GM23338 (cell line): ENCODE measurements at regions not wholly inside any gene's neighbourhood (a gene's known extent, or its start where the extent isn't known, plus 50 kb on each side); places are given as distances from the start of the nearest gene placed in this dataset.

ENCODE experiments used
- ATAC-seq: fragments of 200-7000 bp; cut with Tn5 transposase; 3 replicates; pipeline ENCODE4 v1.9.1; 2020
- DNase-seq: peaks from one replicate; pipeline ENCODE4 v3.0.0-alpha.2; 2015; ENCODE audit warnings: low spot score
- H2AFZ ChIP-seq: fragments of 200-600 bp; sonication (generic); 2 replicates; pipeline ENCODE4 v1.8.0; 2016; ENCODE audit warnings: antibody characterized with exemption, mild to moderate bottlenecking, moderate library complexity
- H3F3A ChIP-seq: fragments of 200-600 bp; sonication (generic); replicated peaks from 2 replicates; pipeline ENCODE4 v1.8.0; 2017; ENCODE audit warnings: antibody characterized with exemption, mixed run types, low read depth
- H3K27ac ChIP-seq: fragments of 200-600 bp; sonication (generic); 2 replicates; pipeline ENCODE4 v1.6.1; 2016; ENCODE audit warnings: low read depth
- H3K27me3 ChIP-seq: fragments of 200-600 bp; sonication (generic); 2 replicates; pipeline ENCODE4 v1.8.0; 2016; ENCODE audit warnings: mild to moderate bottlenecking, mixed run types, moderate library complexity; ENCODE audit not compliant: insufficient read depth
- H3K36me3 ChIP-seq: fragments of 200-600 bp; sonication (generic); 2 replicates; pipeline ENCODE4 v1.8.0; 2016; ENCODE audit warnings: mild to moderate bottlenecking; ENCODE audit not compliant: insufficient read depth
- H3K4me1 ChIP-seq: fragments of 200-600 bp; sonication (generic); 2 replicates; pipeline ENCODE4 v1.8.0; 2016; ENCODE audit warnings: mild to moderate bottlenecking, moderate library complexity; ENCODE audit not compliant: insufficient read depth
- H3K4me2 ChIP-seq: fragments of 200-600 bp; sonication (generic); 2 replicates; pipeline ENCODE4 v1.7.1; 2017; ENCODE audit warnings: mixed run types
- H3K4me3 ChIP-seq: fragments of 200-600 bp; sonication (generic); 2 replicates; pipeline ENCODE4 v1.6.1; 2016; ENCODE audit warnings: mixed run types
- H3K79me2 ChIP-seq: fragments of 200-600 bp; sonication (generic); replicated peaks from 2 replicates; pipeline ENCODE4 v1.8.0; 2017; ENCODE audit warnings: mild to moderate bottlenecking; ENCODE audit not compliant: insufficient read depth
- H3K9me2 ChIP-seq: fragments of 200-600 bp; sonication (generic); 2 replicates; pipeline ENCODE4 v1.8.0; 2017; ENCODE audit not compliant: insufficient read depth
- H4K20me1 ChIP-seq: fragments of 200-600 bp; sonication (generic); replicated peaks from 2 replicates; pipeline ENCODE4 v1.8.0; 2017; ENCODE audit warnings: mild to moderate bottlenecking; ENCODE audit not compliant: insufficient read depth
- H3K27ac Mint-ChIP-seq: 2 replicates; pipeline ENCODE4 v1.8.0; 2020; ENCODE audit warnings: inconsistent platforms, mild to moderate bottlenecking, moderate library complexity, mixed read lengths
- H3K27me3 Mint-ChIP-seq: 3 replicates; pipeline ENCODE4 v1.8.0; 2022; ENCODE audit warnings: low read depth, mild to moderate bottlenecking, moderate library complexity, mixed read lengths, inconsistent platforms; ENCODE audit not compliant: insufficient read depth, poor library complexity
- H3K36me3 Mint-ChIP-seq: 3 replicates; pipeline ENCODE4 v1.8.0; 2021; ENCODE audit warnings: low read depth, mild to moderate bottlenecking, inconsistent platforms, moderate library complexity, mixed read lengths
- H3K4me1 Mint-ChIP-seq: 3 replicates; pipeline ENCODE4 v1.8.0; 2020; ENCODE audit warnings: mild to moderate bottlenecking, inconsistent platforms, mixed read lengths
- H3K4me3 Mint-ChIP-seq: 3 replicates; pipeline ENCODE4 v1.8.0; 2021; ENCODE audit warnings: moderate library complexity, mild to moderate bottlenecking, inconsistent platforms, mixed read lengths
- H3K9me3 Mint-ChIP-seq: 3 replicates; pipeline ENCODE4 v1.8.0; 2020; ENCODE audit warnings: moderate library complexity, mild to moderate bottlenecking, inconsistent platforms, mixed read lengths
- EZH2 ChIP-seq: fragments of 200-600 bp; sonication (generic); IDR thresholded peaks from one replicate; pipeline ENCODE4 v1.8.0; 2017; ENCODE audit warnings: antibody characterized with exemption, mild to moderate bottlenecking, low read depth; ENCODE audit not compliant: unreplicated experiment
- EZH2phosphoT487 ChIP-seq: fragments of 200-600 bp; sonication (generic); IDR thresholded peaks from one replicate; pipeline ENCODE4 v1.8.1; 2018; ENCODE audit warnings: antibody characterized with exemption; ENCODE audit not compliant: unreplicated experiment
- JUNB ChIP-seq: IDR thresholded peaks from one replicate; pipeline ENCODE4 v1.6.1; 2016; ENCODE audit warnings: antibody characterized with exemption; ENCODE audit not compliant: unreplicated experiment
- NANOG ChIP-seq: IDR thresholded peaks from 2 replicates; pipeline ENCODE4 v1.6.1; 2016; ENCODE audit warnings: antibody characterized with exemption, borderline replicate concordance
- REST ChIP-seq: IDR thresholded peaks from one replicate; pipeline ENCODE4 v1.6.1; 2018; ENCODE audit warnings: antibody characterized with exemption; ENCODE audit not compliant: unreplicated experiment
- STAT1 ChIP-seq: IDR thresholded peaks from one replicate; pipeline ENCODE4 v1.6.1; 2016; ENCODE audit warnings: antibody characterized with exemption; ENCODE audit not compliant: unreplicated experiment
- ZNF114 ChIP-seq: fragments of 250-450 bp; sonication (Bioruptor Pico); IDR thresholded peaks from 2 replicates; pipeline ENCODE4 v1.5.0; 2020; ENCODE audit warnings: mild to moderate bottlenecking, moderate library complexity
- TF ChIP-seq, protein P1 (sequence below): IDR thresholded peaks from 2 replicates; pipeline ENCODE4 v1.6.1; 2016; ENCODE audit warnings: antibody characterized with exemption
- TF ChIP-seq, protein P2 (sequence below): fragments of 250-450 bp; sonication (Bioruptor Pico); IDR thresholded peaks from 2 replicates; pipeline ENCODE4 v1.5.0; 2020; ENCODE audit warnings: mild to moderate bottlenecking, moderate library complexity

DNA sequence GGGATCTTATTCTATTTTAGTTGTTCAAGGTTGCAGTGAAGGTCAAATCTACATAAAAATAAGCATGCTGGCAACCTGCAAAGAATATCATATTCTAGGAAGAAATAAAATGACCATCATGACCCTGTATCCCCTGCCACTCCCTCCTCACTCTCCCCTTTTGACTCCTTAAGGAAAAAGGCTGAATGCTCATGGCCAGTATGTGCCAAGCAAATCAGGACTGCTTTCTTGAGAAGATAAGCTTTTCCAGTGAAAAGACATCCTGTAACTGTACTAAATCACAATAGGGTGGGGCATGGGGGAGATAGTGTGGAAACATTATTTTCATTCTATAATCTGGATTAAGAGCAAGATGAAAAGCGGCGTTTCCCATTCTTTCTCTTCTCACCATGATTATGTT lies 100.6 kb upstream of the LIFR start:
- no peak overlapping the region for H2AFZ ChIP-seq
- H3K4me3 Mint-ChIP-seq = no peak overlapping the region
- TF ChIP-seq ZNF114 (CRISPR knock-in tag) (no peak), EZH2 (no peak), JUNB (no peak), REST (no peak), STAT1 (no peak), EZH2phosphoT487 (no peak), NANOG (no peak)
- TF ChIP-seq, protein P1, sequence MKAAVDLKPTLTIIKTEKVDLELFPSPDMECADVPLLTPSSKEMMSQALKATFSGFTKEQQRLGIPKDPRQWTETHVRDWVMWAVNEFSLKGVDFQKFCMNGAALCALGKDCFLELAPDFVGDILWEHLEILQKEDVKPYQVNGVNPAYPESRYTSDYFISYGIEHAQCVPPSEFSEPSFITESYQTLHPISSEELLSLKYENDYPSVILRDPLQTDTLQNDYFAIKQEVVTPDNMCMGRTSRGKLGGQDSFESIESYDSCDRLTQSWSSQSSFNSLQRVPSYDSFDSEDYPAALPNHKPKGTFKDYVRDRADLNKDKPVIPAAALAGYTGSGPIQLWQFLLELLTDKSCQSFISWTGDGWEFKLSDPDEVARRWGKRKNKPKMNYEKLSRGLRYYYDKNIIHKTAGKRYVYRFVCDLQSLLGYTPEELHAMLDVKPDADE = no peak
- TF ChIP-seq, protein P2, sequence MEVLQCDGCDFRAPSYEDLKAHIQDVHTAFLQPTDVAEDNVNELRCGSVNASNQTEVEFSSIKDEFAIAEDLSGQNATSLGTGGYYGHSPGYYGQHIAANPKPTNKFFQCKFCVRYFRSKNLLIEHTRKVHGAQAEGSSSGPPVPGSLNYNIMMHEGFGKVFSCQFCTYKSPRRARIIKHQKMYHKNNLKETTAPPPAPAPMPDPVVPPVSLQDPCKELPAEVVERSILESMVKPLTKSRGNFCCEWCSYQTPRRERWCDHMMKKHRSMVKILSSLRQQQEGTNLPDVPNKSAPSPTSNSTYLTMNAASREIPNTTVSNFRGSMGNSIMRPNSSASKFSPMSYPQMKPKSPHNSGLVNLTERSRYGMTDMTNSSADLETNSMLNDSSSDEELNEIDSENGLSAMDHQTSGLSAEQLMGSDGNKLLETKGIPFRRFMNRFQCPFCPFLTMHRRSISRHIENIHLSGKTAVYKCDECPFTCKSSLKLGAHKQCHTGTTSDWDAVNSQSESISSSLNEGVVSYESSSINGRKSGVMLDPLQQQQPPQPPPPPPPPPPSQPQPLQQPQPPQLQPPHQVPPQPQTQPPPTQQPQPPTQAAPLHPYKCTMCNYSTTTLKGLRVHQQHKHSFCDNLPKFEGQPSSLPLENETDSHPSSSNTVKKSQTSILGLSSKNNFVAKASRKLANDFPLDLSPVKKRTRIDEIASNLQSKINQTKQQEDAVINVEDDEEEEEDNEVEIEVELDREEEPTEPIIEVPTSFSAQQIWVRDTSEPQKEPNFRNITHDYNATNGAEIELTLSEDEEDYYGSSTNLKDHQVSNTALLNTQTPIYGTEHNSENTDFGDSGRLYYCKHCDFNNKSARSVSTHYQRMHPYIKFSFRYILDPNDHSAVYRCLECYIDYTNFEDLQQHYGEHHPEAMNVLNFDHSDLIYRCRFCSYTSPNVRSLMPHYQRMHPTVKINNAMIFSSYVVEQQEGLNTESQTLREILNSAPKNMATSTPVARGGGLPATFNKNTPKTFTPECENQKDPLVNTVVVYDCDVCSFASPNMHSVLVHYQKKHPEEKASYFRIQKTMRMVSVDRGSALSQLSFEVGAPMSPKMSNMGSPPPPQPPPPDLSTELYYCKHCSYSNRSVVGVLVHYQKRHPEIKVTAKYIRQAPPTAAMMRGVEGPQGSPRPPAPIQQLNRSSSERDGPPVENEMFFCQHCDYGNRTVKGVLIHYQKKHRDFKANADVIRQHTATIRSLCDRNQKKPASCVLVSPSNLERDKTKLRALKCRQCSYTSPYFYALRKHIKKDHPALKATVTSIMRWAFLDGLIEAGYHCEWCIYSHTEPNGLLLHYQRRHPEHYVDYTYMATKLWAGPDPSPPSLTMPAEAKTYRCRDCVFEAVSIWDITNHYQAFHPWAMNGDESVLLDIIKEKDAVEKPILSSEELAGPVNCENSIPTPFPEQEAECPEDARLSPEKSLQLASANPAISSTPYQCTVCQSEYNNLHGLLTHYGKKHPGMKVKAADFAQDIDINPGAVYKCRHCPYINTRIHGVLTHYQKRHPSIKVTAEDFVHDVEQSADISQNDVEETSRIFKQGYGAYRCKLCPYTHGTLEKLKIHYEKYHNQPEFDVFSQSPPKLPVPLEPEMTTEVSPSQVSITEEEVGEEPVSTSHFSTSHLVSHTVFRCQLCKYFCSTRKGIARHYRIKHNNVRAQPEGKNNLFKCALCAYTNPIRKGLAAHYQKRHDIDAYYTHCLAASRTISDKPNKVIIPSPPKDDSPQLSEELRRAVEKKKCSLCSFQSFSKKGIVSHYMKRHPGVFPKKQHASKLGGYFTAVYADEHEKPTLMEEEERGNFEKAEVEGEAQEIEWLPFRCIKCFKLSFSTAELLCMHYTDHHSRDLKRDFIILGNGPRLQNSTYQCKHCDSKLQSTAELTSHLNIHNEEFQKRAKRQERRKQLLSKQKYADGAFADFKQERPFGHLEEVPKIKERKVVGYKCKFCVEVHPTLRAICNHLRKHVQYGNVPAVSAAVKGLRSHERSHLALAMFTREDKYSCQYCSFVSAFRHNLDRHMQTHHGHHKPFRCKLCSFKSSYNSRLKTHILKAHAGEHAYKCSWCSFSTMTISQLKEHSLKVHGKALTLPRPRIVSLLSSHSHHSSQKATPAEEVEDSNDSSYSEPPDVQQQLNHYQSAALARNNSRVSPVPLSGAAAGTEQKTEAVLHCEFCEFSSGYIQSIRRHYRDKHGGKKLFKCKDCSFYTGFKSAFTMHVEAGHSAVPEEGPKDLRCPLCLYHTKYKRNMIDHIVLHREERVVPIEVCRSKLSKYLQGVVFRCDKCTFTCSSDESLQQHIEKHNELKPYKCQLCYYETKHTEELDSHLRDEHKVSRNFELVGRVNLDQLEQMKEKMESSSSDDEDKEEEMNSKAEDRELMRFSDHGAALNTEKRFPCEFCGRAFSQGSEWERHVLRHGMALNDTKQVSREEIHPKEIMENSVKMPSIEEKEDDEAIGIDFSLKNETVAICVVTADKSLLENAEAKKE (CRISPR knock-in tag) = no peak

More for the DNA sequence above, 100.6 kb upstream of the LIFR start:
- Mint-ChIP-seq H3K9me3 (no peaks in the 10 kb centered on the region; the same call in 2 of the 3 replicates), H3K4me1 (peaks cover 25% of the 10 kb centered on the region), H3K36me3 (no peaks in the 10 kb centered on the region), H3K27ac (no peak overlapping the region), H3K27me3 (no peaks in the 10 kb centered on the region)
- Histone ChIP-seq H3F3A (no peaks in the 10 kb centered on the region), H3K79me2 (no peaks in the 10 kb centered on the region), H3K27me3 (no peaks in the 10 kb centered on the region), H3K4me1 (no peaks in the 10 kb centered on the region), H3K36me3 (no peaks in the 10 kb centered on the region), H3K9me2 (peaks cover 11% of the 10 kb centered on the region; the same call in 1 of the 2 replicates), H4K20me1 (no peaks in the 10 kb centered on the region), H3K4me3 (no peak overlapping the region), H3K27ac (no peak overlapping the region), H3K4me2 (no peak overlapping the region)
- ATAC-seq = no peak
- DNase-seq = no peak
